Testis (tissue), 2 donors: ENCODE measurements at regions not wholly inside any gene's neighbourhood (a gene's known extent, or its start where the extent isn't known, plus 50 kb on each side); places are given as distances from the start of the nearest gene placed in this dataset.

Experiments
- CTCF ChIP-seq, 3 experiments: fragments of 450-650 bp in 2 of 3; fragments of 200-600 bp in 1 of 3; sonication (generic) in 1 of 3; IDR thresholded peaks; one replicate each; pipeline ENCODE4 v1.5.1; 2016 to 2019; ENCODE audit warnings: antibody characterized with exemption in 3 of 3, mild to moderate bottlenecking in 2 of 3, moderate library complexity in 1 of 3
- POLR2A ChIP-seq: fragments of 450-650 bp; IDR thresholded peaks from one replicate; pipeline ENCODE4 v1.6.1; 2017; ENCODE audit warnings: antibody characterized with exemption, mild to moderate bottlenecking, moderate library complexity

GRCh38 chr10:111967116-111967515, 216.4 kb downstream of the GPAM start:
- TF ChIP-seq CTCF (IDR thresholded peaks at IDR 0.05) = no peak
- no peak for TF ChIP-seq POLR2A
